ENCODE measurements at regions not wholly inside any gene's neighbourhood (a gene's known extent, or its start where the extent isn't known, plus 50 kb on each side); places are given as distances from the start of the nearest gene placed in this dataset.

DNA sequence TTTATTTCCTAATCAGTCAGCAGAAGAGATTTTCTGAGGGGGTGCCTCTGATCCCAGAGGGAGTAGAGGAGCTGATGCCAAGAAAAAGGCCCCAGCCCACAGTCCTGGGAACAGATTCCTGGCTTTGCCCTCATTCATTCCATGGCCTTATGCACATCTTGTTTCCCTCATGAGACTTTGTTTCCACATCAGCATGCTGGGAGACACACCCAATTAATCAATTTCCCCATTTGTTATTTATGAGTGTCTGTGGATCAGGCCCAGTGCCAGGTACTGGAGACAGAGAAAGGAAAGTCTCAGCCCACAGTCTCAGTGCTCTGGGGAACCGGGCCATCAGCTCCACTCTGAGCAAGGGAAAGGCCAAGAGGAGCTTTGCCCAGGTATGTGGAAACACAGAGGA is 496.2 kb upstream of the ZMIZ1 start:
- TF ChIP-seq, protein P1, sequence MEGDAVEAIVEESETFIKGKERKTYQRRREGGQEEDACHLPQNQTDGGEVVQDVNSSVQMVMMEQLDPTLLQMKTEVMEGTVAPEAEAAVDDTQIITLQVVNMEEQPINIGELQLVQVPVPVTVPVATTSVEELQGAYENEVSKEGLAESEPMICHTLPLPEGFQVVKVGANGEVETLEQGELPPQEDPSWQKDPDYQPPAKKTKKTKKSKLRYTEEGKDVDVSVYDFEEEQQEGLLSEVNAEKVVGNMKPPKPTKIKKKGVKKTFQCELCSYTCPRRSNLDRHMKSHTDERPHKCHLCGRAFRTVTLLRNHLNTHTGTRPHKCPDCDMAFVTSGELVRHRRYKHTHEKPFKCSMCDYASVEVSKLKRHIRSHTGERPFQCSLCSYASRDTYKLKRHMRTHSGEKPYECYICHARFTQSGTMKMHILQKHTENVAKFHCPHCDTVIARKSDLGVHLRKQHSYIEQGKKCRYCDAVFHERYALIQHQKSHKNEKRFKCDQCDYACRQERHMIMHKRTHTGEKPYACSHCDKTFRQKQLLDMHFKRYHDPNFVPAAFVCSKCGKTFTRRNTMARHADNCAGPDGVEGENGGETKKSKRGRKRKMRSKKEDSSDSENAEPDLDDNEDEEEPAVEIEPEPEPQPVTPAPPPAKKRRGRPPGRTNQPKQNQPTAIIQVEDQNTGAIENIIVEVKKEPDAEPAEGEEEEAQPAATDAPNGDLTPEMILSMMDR (IDR thresholded peaks at IDR 0.05) = no peak
- no peak for TF ChIP-seq POLR2A (IDR thresholded peaks at IDR 0.05)
